GM12864 (cell line): ENCODE measurements at regions not wholly inside any gene's neighbourhood (a gene's known extent, or its start where the extent isn't known, plus 50 kb on each side); places are given as distances from the start of the nearest gene placed in this dataset.
"Not testable (repeated sequence)": the region's sequence is repeated elsewhere in the genome, so short reads cannot be mapped to it uniquely, and the experiment has no call there.

ENCODE experiments used
- DNase-seq: peaks from one replicate; pipeline ENCODE4 v3.0.0-alpha.2; 2011; ENCODE audit warnings: low read depth
- H3K4me3 ChIP-seq: 2 replicates; pipeline ENCODE4 v1.5.1; 2011; ENCODE audit warnings: mild to moderate bottlenecking, low read depth, low read length, control low read depth
- TF ChIP-seq, protein P1 (sequence below): IDR thresholded peaks from 2 replicates; pipeline ENCODE4 v1.5.1; 2011; ENCODE audit warnings: low read depth, mild to moderate bottlenecking, moderate library complexity, low read length, control low read depth, inconsistent platforms; ENCODE audit errors: missing control alignments

DNA sequence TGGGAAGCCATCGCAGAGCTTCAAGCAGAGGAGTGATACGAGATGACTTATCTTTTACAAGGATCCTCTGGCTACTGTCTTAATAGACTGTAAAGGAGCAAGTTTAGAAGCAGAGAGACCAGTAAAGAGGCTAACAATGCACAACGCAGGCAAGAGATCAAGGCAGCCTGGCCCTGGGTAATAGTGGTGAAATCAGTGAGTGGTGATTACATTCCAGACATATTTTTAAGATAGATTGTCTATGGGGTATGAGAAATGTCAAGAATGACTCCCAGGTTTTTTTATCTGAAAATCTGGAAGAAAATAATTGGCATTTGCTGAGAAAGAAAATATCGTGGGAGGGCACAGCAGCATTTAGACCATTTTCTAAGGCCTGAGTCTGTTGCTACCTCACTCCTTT is 213.6 kb upstream of the HTR1E start:
- no peak for DNase-seq
- H3K4me3 ChIP-seq, result no peak overlapping the region
- TF ChIP-seq, protein P1, sequence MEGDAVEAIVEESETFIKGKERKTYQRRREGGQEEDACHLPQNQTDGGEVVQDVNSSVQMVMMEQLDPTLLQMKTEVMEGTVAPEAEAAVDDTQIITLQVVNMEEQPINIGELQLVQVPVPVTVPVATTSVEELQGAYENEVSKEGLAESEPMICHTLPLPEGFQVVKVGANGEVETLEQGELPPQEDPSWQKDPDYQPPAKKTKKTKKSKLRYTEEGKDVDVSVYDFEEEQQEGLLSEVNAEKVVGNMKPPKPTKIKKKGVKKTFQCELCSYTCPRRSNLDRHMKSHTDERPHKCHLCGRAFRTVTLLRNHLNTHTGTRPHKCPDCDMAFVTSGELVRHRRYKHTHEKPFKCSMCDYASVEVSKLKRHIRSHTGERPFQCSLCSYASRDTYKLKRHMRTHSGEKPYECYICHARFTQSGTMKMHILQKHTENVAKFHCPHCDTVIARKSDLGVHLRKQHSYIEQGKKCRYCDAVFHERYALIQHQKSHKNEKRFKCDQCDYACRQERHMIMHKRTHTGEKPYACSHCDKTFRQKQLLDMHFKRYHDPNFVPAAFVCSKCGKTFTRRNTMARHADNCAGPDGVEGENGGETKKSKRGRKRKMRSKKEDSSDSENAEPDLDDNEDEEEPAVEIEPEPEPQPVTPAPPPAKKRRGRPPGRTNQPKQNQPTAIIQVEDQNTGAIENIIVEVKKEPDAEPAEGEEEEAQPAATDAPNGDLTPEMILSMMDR, result no peak

DNA sequence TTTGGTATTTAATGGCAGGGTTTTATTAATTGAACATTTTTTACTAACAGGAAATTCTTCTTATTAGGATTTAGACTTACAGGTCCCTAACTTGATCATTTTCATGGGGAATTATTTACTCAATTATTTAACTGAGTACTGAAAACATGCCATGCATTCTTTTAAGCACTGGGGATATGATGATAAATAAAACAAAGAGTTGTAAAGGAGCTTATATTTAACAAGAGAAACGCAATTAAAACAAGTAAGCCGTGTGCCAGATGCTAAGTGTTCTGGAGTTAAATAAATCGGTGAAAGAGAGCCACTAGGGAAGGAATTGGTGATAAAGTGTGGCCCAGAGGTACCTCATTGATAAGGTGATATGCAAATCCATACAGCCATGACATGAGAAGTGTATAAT is 214.2 kb upstream of the HTR1E start:
- DNase-seq, result no peak
- H3K4me3 ChIP-seq, result no peak overlapping the region
- TF ChIP-seq, protein P1, result no peak

DNA sequence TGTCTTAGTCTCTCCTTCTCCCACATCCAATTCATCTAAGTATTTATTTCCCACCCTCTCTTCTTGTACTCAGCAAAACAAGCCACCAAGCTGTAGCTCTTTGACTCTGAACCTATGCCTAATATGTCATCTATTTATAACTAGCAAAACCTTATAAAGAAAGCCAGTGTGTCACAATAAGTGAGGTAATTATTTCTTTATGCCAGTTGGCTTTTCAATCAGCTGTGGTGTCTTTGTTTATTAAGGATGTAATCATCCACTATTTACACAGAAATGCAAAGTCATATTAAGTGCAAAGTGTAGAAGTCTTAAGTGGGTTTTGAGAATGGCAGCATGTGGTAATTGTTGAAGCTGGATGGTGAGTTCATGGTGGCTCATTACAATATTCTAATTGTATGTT is 215.2 kb upstream of the HTR1E start:
- H3K4me3 ChIP-seq, result no peak overlapping the region
- TF ChIP-seq, protein P1, result no peak
- DNase-seq, result no peak

DNA sequence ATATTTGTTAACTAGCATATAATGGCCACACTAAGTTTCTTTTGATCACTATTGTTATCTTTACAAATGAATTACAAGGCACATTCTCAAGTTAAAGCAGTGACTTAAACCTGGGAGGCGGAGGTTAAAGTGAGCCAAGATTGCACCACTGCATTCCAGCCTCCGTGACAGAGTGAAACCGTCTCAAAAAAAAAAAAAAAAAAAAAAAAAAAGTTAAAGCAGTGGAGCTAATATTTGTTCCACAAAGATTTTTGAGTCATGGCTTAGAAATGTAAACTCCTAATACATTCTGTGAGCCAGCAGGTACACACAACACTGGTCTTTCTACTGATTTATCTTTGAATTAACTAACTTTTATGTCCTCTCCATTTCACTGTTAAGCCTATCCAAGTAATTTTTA is 221.7 kb upstream of the HTR1E start:
- no peak for DNase-seq
- H3K4me3 ChIP-seq, result no peak overlapping the region
- TF ChIP-seq, protein P1, result no peak

DNA sequence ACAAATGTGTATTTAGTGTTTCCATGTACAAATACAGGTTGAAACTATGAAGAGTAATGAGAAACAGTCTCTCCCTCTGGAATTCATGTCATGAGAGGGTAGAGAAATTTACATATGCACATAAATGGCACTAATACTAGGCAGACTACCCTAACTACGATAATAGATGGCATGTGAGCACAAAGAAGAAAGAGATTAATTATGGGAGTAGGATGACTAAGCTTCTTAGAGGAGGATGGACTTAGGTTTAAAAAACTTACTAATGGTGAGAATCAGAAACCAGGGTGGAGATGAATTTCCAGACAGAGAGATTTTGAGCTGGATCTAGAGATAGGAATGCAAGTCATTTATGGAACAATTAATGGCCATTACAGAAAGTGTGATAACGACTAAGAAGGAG is 225.3 kb upstream of the HTR1E start:
- TF ChIP-seq, protein P1, result no peak
- DNase-seq, result no peak
- no peak overlapping the region for H3K4me3 ChIP-seq

DNA sequence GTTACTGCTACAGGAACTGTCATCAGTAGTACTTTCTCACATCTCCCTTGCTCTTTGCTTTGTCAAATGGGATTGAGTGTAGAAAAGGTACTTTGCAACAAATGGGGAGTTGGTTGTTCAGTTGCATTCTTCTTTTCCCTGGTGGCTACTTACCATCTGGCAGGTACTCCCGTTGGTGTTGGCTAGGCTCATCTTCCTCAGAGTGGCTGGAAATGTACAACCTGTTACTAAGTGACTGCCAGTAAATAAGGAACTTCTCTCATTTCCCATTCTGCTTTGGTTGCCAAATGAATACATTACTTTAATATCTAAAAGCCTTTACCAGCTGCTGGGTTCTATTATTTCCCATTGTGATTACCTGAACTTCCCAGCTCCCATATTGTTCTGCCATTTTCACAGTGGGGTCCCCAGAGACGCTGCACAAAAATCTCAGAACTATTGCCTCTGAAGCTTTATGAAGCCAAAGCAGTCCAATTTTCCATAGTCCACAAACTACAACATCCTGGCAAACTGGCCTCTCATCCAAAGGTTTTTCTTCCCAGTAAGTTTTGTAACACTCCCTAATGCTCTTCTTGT is 229.7 kb upstream of the HTR1E start:
- DNase-seq, result no peak
- H3K4me3 ChIP-seq, result no peak overlapping the region
- TF ChIP-seq, protein P1, result no peak

DNA sequence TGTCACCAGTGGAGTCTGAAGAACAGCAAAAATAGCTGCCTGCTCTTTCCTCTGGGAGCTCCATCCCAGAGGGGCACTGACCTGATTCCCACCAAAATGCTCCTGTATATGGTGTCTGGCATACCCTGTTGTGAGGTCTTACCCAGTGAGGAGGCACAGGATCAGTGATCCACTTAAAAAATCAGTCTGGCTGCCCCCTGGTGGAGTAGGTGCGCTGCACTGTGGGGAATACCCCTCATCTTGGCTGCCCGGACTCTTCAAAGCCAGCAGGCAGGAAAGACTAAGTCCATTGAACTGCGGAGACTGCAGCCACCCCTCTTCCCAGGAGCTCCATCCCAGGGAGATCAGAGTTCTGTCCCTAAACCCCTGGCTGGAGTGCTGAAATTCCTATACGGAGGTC is 230.9 kb upstream of the HTR1E start:
- no peak overlapping the region for H3K4me3 ChIP-seq
- TF ChIP-seq, protein P1, result peak; percentile 44
- DNase-seq, result no peak

DNA sequence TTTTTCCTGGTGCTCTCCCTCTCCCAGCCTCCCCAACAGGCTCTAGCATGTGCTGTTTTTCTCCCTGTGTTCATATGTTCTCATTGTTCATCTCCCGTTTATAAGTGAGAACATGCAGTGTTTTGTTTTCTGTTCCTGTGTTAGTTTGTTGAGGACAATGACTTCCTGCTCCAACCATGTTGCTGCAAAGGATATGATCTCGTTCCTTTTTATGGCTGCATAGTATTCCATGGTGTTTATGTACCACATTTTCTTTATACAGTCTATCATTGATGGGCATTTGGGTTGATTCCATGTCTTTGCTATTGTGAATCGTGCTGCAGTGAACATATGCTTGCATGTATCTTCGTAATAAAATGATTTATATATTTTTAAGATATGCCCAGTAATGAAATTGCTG is 236.1 kb upstream of the HTR1E start:
- DNase-seq, H3K4me3 ChIP-seq: not testable (repeated sequence)
